Kidney (tissue), 13 donors: ENCODE measurements at regions not wholly inside any gene's neighbourhood (a gene's known extent, or its start where the extent isn't known, plus 50 kb on each side); places are given as distances from the start of the nearest gene placed in this dataset.

Experiments
- DNase-seq, 5 donors: peaks; one replicate each; pipeline ENCODE4 v3.0.0-alpha.2; 2013 to 2020
- FAIRE-seq: peaks from 2 replicates; lab custom pipeline; 2012; peaks lifted over from hg19 to GRCh38; lab: Jason Lieb, UNC
- H3K27ac ChIP-seq, 2 donors: one replicate each; pipeline ENCODE4 v1.7.0; 2013; ENCODE audit warnings: low read depth in 2 of 2, low read length in 2 of 2, inconsistent platforms in 1 of 2
- H3K27me3 ChIP-seq: one replicate; pipeline ENCODE4 v1.7.1; 2013; ENCODE audit warnings: low read length, inconsistent platforms; ENCODE audit not compliant: control insufficient read depth, insufficient read depth
- H3K36me3 ChIP-seq, 3 donors: one replicate each; pipeline versions ENCODE4 v1.7.0 to v1.7.1; 2013; ENCODE audit warnings: low read length in 3 of 3, control low read depth in 1 of 3, inconsistent platforms in 1 of 3; ENCODE audit not compliant: insufficient read depth in 3 of 3, control insufficient read depth in 2 of 3
- H3K4me1 ChIP-seq, 3 donors: one replicate each; pipeline versions ENCODE4 v1.7.0 to v1.7.1; 2013; ENCODE audit warnings: low read length in 3 of 3, inconsistent platforms in 1 of 3, low read depth in 1 of 3; ENCODE audit not compliant: control insufficient read depth in 2 of 3, insufficient read depth in 2 of 3
- H3K4me3 ChIP-seq, 3 donors: one replicate each; pipeline versions ENCODE4 v1.7.0 to v1.8.1; 2013; ENCODE audit warnings: low read length in 3 of 3, control low read depth in 1 of 3, inconsistent platforms in 1 of 3
- H3K9ac ChIP-seq, 3 donors: one replicate each; pipeline versions ENCODE4 v1.7.0 to v1.7.1; 2013; ENCODE audit warnings: low read length in 3 of 3, control low read depth in 1 of 3, inconsistent platforms in 1 of 3
- H3K9me3 ChIP-seq, 3 donors: one replicate each; pipeline versions ENCODE4 v1.7.0 to v1.7.1; 2013; ENCODE audit warnings: low read length in 3 of 3, control low read depth in 1 of 3, inconsistent platforms in 1 of 3; ENCODE audit not compliant: control insufficient read depth in 2 of 3, insufficient read depth in 1 of 3
- CTCF ChIP-seq: IDR thresholded peaks from 3 replicates; pipeline ENCODE4 v1.5.1; 2012; ENCODE audit warnings: mild to moderate bottlenecking, moderate library complexity, borderline replicate concordance; ENCODE audit not compliant: insufficient read depth; ENCODE audit errors: extremely low read depth
- intact Hi-C: fragments of 100-400 bp; cut with DNase I; formaldehyde crosslinking; loops from one replicate; pipeline ENCODE4 v1.11.1; 2022
- donor health status: control.
- donor health status: control.
- donor health status: control.
- donor health status: control.
- donor health status: control.
- donor health status: DM: yes; HTN: yes; CAD: no.
- donor health status: Normal renal cell carcinoma (clear cell type).

GRCh38 chr6:21692721-21693120, 99.2 kb downstream of the SOX4 start:
- H3K36me3 ChIP-seq, result no peaks in the 10 kb centered on the region
- no peak for TF ChIP-seq CTCF
- DNase-seq (no peak), FAIRE-seq (no peak)
- H3K27me3 ChIP-seq, result no peaks in the 10 kb centered on the region
- no peak overlapping the region for H3K9ac ChIP-seq
- intact Hi-C loops, result no loop called here
- H3K27ac ChIP-seq, result no peak overlapping the region
- no peak overlapping the region for H3K4me3 ChIP-seq
- H3K9me3 ChIP-seq, result peaks cover 0 to 3% (median 0%) of the 10 kb centered on the region in 3 donors
- peaks cover 0 to 3% (median 0%) of the 10 kb centered on the region in 3 donors for H3K4me1 ChIP-seq

- Histone ChIP-seq H3K27ac (no peak overlapping the region), H3K36me3 (no peaks in the 10 kb centered on the region), H3K27me3 (no peaks in the 10 kb centered on the region), H3K4me3 (no peak overlapping the region), H3K9me3 (no peaks in the 10 kb centered on the region), H3K9ac (no peak overlapping the region), H3K4me1 (peaks cover 0 to 3% (median 0%) of the 10 kb centered on the region in 3 donors)
- FAIRE-seq (no peak), DNase-seq (no peak)
- no peak for TF ChIP-seq CTCF
- intact Hi-C loops, result no loop called here
These were observed 100.6 kb downstream of the SOX4 start for GRCh38 chr6:21694168-21694567.

GRCh38 chr6:21707524-21708319, 114.2 kb downstream of the SOX4 start:
- no peaks in the 10 kb centered on the region for H3K27me3 ChIP-seq
- DNase-seq (no peak), FAIRE-seq (no peak)
- TF ChIP-seq CTCF, result no peak
- no peaks in the 10 kb centered on the region for H3K36me3 ChIP-seq
- H3K27ac ChIP-seq, result no peak overlapping the region
- H3K9ac ChIP-seq, result no peak overlapping the region
- intact Hi-C loops, result no loop called here
- H3K4me1 ChIP-seq, result no peaks in the 10 kb centered on the region
- peaks cover 0 to 2% (median 0%) of the 10 kb centered on the region in 3 donors for H3K9me3 ChIP-seq
- no peak overlapping the region for H3K4me3 ChIP-seq

GRCh38 chr6:21708320-21708580, 114.7 kb downstream of the SOX4 start:
- Histone ChIP-seq H3K27ac (no peak overlapping the region), H3K4me3 (no peak overlapping the region), H3K36me3 (no peaks in the 10 kb centered on the region), H3K9ac (no peak overlapping the region), H3K4me1 (no peaks in the 10 kb centered on the region), H3K9me3 (peaks cover 0 to 2% (median 0%) of the 10 kb centered on the region in 3 donors), H3K27me3 (no peaks in the 10 kb centered on the region)
- FAIRE-seq (no peak), DNase-seq (no peak)
- no peak for TF ChIP-seq CTCF
- intact Hi-C loops, result no loop called here
